SK-N-SH treated with all-trans-retinoic acid at 6 μM for 48 hours (cell line): ENCODE measurements at regions not wholly inside any gene's neighbourhood (a gene's known extent, or its start where the extent isn't known, plus 50 kb on each side); places are given as distances from the start of the nearest gene placed in this dataset.

Experiments
- ZC3H10 ChIP-seq: fragments of 250-450 bp; sonication (Bioruptor Pico); IDR thresholded peaks from 2 replicates; pipeline ENCODE4 v1.5.1; 2021; ENCODE audit warnings: mild to moderate bottlenecking, moderate library complexity
- TF ChIP-seq, protein P1 (sequence below): fragments of 250-450 bp; sonication (Bioruptor Pico); IDR thresholded peaks from 2 replicates; pipeline ENCODE4 v1.5.1; 2021; ENCODE audit warnings: mild to moderate bottlenecking, moderate library complexity

DNA sequence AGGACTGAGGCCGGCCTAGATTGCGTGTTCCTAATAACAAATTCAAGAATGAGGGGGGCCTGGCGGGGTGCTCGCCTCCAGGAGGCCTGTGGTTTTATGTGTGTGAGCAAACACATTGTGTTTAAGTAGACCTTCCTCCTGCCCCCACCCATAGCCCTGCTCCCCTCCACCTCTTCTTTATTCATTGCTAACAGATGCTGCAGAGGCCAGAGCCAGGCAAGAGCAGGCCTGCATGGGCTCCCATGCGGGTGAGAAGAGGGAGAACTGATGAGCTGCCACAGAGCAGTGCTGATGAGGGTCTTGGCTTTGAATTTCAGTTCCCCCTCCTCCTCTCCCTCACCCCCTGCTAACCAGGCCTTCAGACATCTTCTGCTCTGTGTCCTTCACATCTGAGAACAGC, 154.6 kb downstream of the OSR1 start:
- TF ChIP-seq, protein P1, sequence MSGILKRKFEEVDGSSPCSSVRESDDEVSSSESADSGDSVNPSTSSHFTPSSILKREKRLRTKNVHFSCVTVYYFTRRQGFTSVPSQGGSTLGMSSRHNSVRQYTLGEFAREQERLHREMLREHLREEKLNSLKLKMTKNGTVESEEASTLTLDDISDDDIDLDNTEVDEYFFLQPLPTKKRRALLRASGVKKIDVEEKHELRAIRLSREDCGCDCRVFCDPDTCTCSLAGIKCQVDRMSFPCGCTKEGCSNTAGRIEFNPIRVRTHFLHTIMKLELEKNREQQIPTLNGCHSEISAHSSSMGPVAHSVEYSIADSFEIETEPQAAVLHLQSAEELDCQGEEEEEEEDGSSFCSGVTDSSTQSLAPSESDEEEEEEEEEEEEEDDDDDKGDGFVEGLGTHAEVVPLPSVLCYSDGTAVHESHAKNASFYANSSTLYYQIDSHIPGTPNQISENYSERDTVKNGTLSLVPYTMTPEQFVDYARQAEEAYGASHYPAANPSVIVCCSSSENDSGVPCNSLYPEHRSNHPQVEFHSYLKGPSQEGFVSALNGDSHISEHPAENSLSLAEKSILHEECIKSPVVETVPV (CRISPR knock-in tag) = no peak
- no peak for TF ChIP-seq ZC3H10 (CRISPR knock-in tag)
